ENCODE measurements at regions not wholly inside any gene's neighbourhood (a gene's known extent, or its start where the extent isn't known, plus 50 kb on each side); places are given as distances from the start of the nearest gene placed in this dataset.

GRCh38 chr13:24052547-24053518 is 107.7 kb upstream of the SPATA13 start:
- no peak for TF ChIP-seq CTCF (IDR thresholded peaks at IDR 0.05; ENCODE audit: insufficient read depth, low read depth, low read length)
- TF ChIP-seq EZH2 (IDR thresholded peaks at IDR 0.05; ENCODE audit: insufficient read depth, low read length): no peak

All from astrocyte (in vitro differentiated cells and primary cell).